Testis (tissue), 2 donors: ENCODE measurements at regions not wholly inside any gene's neighbourhood (a gene's known extent, or its start where the extent isn't known, plus 50 kb on each side); places are given as distances from the start of the nearest gene placed in this dataset.

ENCODE experiments used
- DNase-seq: peaks from one replicate; pipeline ENCODE4 v3.0.0-alpha.2; 2019
- H3K27ac ChIP-seq, 2 donors: fragments of 200-600 bp; sonication (generic); one replicate each; pipeline ENCODE4 v1.5.1; 2019
- H3K27me3 ChIP-seq: fragments of 200-600 bp; sonication (generic); one replicate; pipeline ENCODE4 v1.5.1; 2019
- H3K36me3 ChIP-seq: fragments of 200-600 bp; sonication (generic); one replicate; pipeline ENCODE4 v1.5.1; 2017; ENCODE audit warnings: low read depth; ENCODE audit errors: missing control alignments
- H3K4me1 ChIP-seq: fragments of 200-600 bp; sonication (generic); one replicate; pipeline ENCODE4 v1.5.1; 2019
- H3K4me3 ChIP-seq, 2 donors: fragments of 200-600 bp; sonication (generic); one replicate each; pipeline ENCODE4 v1.5.1; 2017 to 2019
- H3K9me3 ChIP-seq: fragments of 200-600 bp; sonication (generic); one replicate; pipeline ENCODE4 v1.5.1; 2017
- POLR2A ChIP-seq: fragments of 450-650 bp; IDR thresholded peaks from one replicate; pipeline ENCODE4 v1.6.1; 2017; ENCODE audit warnings: antibody characterized with exemption, mild to moderate bottlenecking, moderate library complexity
- WGBS, 2 donors: methylation state at CpG; one replicate each; pipeline ENCODE4 v1.1.5; 2018; 5-methylcytosine and 5-hydroxymethylcytosine counted together
- intact Hi-C: fragments of 100-400 bp; cut with DNase I; formaldehyde crosslinking; loops from one replicate; pipeline ENCODE4 v1.15.1; 2023; ENCODE audit warnings: low total_unique reads
- TF ChIP-seq, protein P1 (sequence below), 3 experiments: fragments of 450-650 bp in 2 of 3; fragments of 200-600 bp in 1 of 3; sonication (generic) in 1 of 3; IDR thresholded peaks; one replicate each; pipeline ENCODE4 v1.5.1; 2016 to 2019; ENCODE audit warnings: antibody characterized with exemption in 3 of 3, mild to moderate bottlenecking in 2 of 3, moderate library complexity in 1 of 3

GRCh38 chr13:53560556-53560955 is 531.9 kb downstream of the OLFM4 start:
- Histone ChIP-seq H3K36me3 (no peaks in the 10 kb centered on the region), H3K9me3 (no peaks in the 10 kb centered on the region), H3K4me3 (no peak overlapping the region), H3K27me3 (no peaks in the 10 kb centered on the region), H3K27ac (no peak overlapping the region), H3K4me1 (no peaks in the 10 kb centered on the region)
- no peak for DNase-seq
- WGBS, 2 donors: 24 to 28% methylated on average over 1 of the region's 1 CpG
- intact Hi-C loops: no loop called here
- TF ChIP-seq, protein P1, sequence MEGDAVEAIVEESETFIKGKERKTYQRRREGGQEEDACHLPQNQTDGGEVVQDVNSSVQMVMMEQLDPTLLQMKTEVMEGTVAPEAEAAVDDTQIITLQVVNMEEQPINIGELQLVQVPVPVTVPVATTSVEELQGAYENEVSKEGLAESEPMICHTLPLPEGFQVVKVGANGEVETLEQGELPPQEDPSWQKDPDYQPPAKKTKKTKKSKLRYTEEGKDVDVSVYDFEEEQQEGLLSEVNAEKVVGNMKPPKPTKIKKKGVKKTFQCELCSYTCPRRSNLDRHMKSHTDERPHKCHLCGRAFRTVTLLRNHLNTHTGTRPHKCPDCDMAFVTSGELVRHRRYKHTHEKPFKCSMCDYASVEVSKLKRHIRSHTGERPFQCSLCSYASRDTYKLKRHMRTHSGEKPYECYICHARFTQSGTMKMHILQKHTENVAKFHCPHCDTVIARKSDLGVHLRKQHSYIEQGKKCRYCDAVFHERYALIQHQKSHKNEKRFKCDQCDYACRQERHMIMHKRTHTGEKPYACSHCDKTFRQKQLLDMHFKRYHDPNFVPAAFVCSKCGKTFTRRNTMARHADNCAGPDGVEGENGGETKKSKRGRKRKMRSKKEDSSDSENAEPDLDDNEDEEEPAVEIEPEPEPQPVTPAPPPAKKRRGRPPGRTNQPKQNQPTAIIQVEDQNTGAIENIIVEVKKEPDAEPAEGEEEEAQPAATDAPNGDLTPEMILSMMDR (IDR thresholded peaks at IDR 0.05): no peak
- TF ChIP-seq POLR2A: no peak

DNA sequence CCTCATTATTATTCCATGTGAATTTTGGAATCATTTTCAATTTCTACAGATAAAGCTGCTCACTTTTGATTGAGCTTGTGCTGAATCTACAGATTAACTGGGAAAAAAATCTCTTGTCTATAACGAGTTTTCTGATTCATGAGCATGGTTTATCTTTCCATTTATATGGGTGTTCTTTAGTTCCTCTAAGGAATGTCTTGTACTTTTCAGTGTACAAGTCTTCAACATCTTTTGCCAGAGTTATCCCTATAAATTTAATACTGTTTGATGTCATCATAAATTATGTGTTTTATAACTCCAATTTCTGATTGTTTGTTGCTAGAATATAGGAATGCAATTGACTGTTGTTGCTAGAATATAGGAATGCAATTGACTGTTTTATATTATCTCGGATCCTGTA is 533.8 kb downstream of the OLFM4 start:
- intact Hi-C loops: no loop called here
- WGBS, 2 donors: 65 to 70% methylated on average over 2 of the region's 2 CpGs
- Histone ChIP-seq H3K9me3 (no peaks in the 10 kb centered on the region), H3K27ac (no peak overlapping the region), H3K27me3 (no peaks in the 10 kb centered on the region), H3K36me3 (no peaks in the 10 kb centered on the region), H3K4me3 (no peak overlapping the region), H3K4me1 (no peaks in the 10 kb centered on the region)
- TF ChIP-seq, protein P1 (IDR thresholded peaks at IDR 0.05): no peak
- TF ChIP-seq POLR2A: no peak
- no peak for DNase-seq

DNA sequence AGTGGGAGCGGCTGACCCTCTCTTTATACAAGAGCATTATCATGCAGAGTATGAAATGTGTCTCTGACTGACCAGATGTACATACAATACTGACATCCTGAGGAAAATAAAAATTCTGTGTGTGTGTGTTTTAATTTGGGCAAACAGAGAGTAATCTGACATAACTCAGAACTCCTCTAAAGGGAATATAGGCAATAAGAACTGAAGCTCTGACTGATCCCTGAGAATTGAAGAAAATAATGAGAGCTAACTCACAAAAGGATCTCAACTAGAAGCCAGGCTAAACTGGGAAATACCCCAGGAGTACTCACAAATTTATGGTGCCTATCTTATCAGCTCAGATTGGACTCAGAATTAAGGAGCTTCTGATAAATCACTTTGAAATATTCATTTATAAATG is 539.9 kb downstream of the OLFM4 start:
- TF ChIP-seq, protein P1 (IDR thresholded peaks at IDR 0.05): no peak
- TF ChIP-seq POLR2A: no peak
- whole genome bisulfite sequencing, 2 donors: 53 to 72% methylated on average over 1 of the region's 1 CpG

GRCh38 chr13:53569453-53569852 is 540.8 kb downstream of the OLFM4 start:
- H3K9me3 ChIP-seq: no peaks in the 10 kb centered on the region
- no peak overlapping the region for H3K27ac ChIP-seq
- WGBS, 2 donors: 60 to 61% methylated on average over 2 of the region's 2 CpGs
- H3K4me1 ChIP-seq: no peaks in the 10 kb centered on the region
- no peak for DNase-seq
- H3K36me3 ChIP-seq: no peaks in the 10 kb centered on the region
- no peak for TF ChIP-seq POLR2A
- TF ChIP-seq, protein P1 (IDR thresholded peaks at IDR 0.05): no peak
- H3K4me3 ChIP-seq: no peak overlapping the region
- intact Hi-C loops: no loop called here
- no peaks in the 10 kb centered on the region for H3K27me3 ChIP-seq

More for the DNA sequence above, 539.9 kb downstream of the OLFM4 start:
- intact Hi-C loops: no loop called here
- H3K9me3 ChIP-seq: no peaks in the 10 kb centered on the region
- H3K4me3 ChIP-seq: no peak overlapping the region
- no peak for DNase-seq
- no peak overlapping the region for H3K27ac ChIP-seq
- no peaks in the 10 kb centered on the region for H3K4me1 ChIP-seq
- no peaks in the 10 kb centered on the region for H3K27me3 ChIP-seq
- H3K36me3 ChIP-seq: no peaks in the 10 kb centered on the region

- 58 to 77% methylated on average over 4 to 5 of the region's 5 CpGs for WGBS, 2 donors
- Histone ChIP-seq H3K27me3 (no peaks in the 10 kb centered on the region), H3K4me1 (no peaks in the 10 kb centered on the region), H3K4me3 (no peak overlapping the region), H3K9me3 (no peaks in the 10 kb centered on the region), H3K27ac (no peak overlapping the region), H3K36me3 (no peaks in the 10 kb centered on the region)
- intact Hi-C loops: no loop called here
- TF ChIP-seq, protein P1 (IDR thresholded peaks at IDR 0.05): no peak
- TF ChIP-seq POLR2A: no peak
- DNase-seq: no peak
Observed at GRCh38 chr13:53601113-53601512, 572.5 kb downstream of the OLFM4 start.
